SU-DHL-6 (cell line): ENCODE measurements at regions not wholly inside any gene's neighbourhood (a gene's known extent, or its start where the extent isn't known, plus 50 kb on each side); places are given as distances from the start of the nearest gene placed in this dataset.
"Not testable (repeated sequence)": the region's sequence is repeated elsewhere in the genome, so short reads cannot be mapped to it uniquely, and the experiment has no call there.

Experiments used
- H2AFZ ChIP-seq: fragments of 200-600 bp; sonication (generic); 2 replicates; pipeline ENCODE4 v1.6.1; 2014; ENCODE audit warnings: low read depth, mild to moderate bottlenecking, moderate library complexity, mixed read lengths, antibody characterized with exemption, low read length; ENCODE audit not compliant: severe bottlenecking
- H3F3A ChIP-seq: fragments of 200-600 bp; shearing (Covaris generic); 2 replicates; pipeline ENCODE4 v1.6.0; 2016; ENCODE audit warnings: antibody characterized with exemption, mild to moderate bottlenecking; ENCODE audit not compliant: insufficient read depth
- H3K27ac ChIP-seq: fragments of 200-600 bp; sonication (generic); 2 replicates; pipeline ENCODE4 v1.5.1; 2016; ENCODE audit warnings: low read depth, mild to moderate bottlenecking, low read length, moderate library complexity, mixed read lengths
- H3K27me3 ChIP-seq: fragments of 200-600 bp; sonication (generic), shearing (Covaris generic); 2 replicates; pipeline ENCODE4 v1.6.0; 2014; ENCODE audit warnings: mild to moderate bottlenecking, low read length
- H3K36me3 ChIP-seq: fragments of 200-600 bp; sonication (generic); 2 replicates; pipeline ENCODE4 v1.6.1; 2014; ENCODE audit warnings: mild to moderate bottlenecking, low read length, mixed read lengths
- H3K4me2 ChIP-seq: fragments of 300-600, 200-600 bp; shearing (Covaris generic), sonication (generic); 2 replicates; pipeline ENCODE4 v1.6.0; 2014; ENCODE audit warnings: low read length, low read depth, mild to moderate bottlenecking; ENCODE audit not compliant: poor library complexity, severe bottlenecking
- H3K4me3 ChIP-seq: fragments of 200-600 bp; sonication (generic); 2 replicates; pipeline ENCODE4 v1.5.1; 2014; ENCODE audit warnings: antibody characterized with exemption, low read length, mild to moderate bottlenecking, mixed read lengths; ENCODE audit not compliant: insufficient read depth, poor library complexity, severe bottlenecking
- H3K79me2 ChIP-seq: fragments of 200-600 bp; sonication (generic); 2 replicates; pipeline ENCODE4 v1.6.1; 2014; ENCODE audit warnings: mild to moderate bottlenecking, low read length, moderate library complexity; ENCODE audit not compliant: insufficient read depth
- H3K9ac ChIP-seq: fragments of 200-600 bp; sonication (generic); 2 replicates; pipeline ENCODE4 v1.7.0; 2014; ENCODE audit warnings: mild to moderate bottlenecking, low read length
- H3K9me2 ChIP-seq: fragments of 200-600 bp; sonication (generic); replicated peaks from 2 replicates; pipeline ENCODE4 v1.6.1; 2014; ENCODE audit warnings: low read length; ENCODE audit not compliant: insufficient read depth
- H3K9me3 ChIP-seq: fragments of 200-600 bp; sonication (generic); 2 replicates; pipeline ENCODE4 v1.6.1; 2014; ENCODE audit warnings: low read length, mixed read lengths; ENCODE audit not compliant: insufficient read depth
- H4K20me1 ChIP-seq: fragments of 200-600 bp; sonication (generic); 2 replicates; pipeline ENCODE4 v1.6.1; 2014; ENCODE audit warnings: low read depth, mild to moderate bottlenecking, antibody characterized with exemption, low read length, moderate library complexity, mixed read lengths
- EZH2phosphoT487 ChIP-seq: fragments of 200-600 bp; sonication (generic), shearing (Covaris generic); conservative IDR thresholded peaks from 2 replicates; pipeline ENCODE4 v1.6.1; 2018; ENCODE audit warnings: mild to moderate bottlenecking, antibody characterized with exemption, low read length, moderate library complexity, mixed read lengths
- TF ChIP-seq, protein P1 (sequence below): fragments of 200-600 bp; sonication (generic); IDR thresholded peaks from one replicate; pipeline ENCODE4 v1.5.1; 2017; ENCODE audit warnings: antibody characterized with exemption, mild to moderate bottlenecking, low read length, moderate library complexity; ENCODE audit not compliant: insufficient read depth, poor library complexity, severe bottlenecking

DNA sequence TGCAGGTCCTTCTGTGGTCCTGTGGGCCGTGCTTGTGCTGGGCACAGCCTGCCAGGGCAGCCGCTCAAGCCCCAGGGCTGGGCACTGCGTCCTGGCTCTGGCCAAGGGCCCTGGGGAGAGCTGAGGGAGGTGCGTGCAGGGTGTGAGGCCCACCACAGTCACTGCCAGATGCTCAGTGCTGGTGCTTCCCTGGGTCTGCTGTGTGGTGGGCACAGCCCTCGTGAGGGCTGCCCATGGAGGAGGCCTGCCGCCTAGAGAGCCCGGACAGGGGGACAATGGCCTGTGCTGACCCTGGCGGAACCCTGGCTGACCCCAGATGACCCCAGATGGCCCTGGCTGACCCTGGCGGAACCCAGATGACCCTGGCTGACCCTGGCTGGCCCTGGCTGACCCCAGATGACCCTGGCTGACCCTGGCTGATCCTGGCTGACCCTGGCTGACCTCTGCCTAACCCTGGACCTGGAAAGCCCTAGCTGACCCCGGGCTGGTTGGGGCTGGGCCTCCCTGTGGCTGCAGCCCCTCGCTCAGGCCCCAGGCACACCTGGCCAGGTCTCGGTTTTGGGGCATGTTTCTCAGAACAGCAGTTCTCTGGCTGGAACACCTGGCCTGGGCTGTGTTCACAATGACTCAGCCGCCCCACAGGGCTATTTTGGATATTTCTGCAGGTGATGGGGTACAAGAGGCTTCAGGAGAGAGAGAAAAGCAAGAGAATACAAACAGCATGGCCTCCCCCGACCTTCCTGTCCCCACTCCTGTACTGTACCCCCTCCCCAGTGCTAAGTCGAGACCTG is 55.4 kb downstream of the TMEM121 start:
- no peak for TF ChIP-seq EZH2phosphoT487
- TF ChIP-seq, protein P1, sequence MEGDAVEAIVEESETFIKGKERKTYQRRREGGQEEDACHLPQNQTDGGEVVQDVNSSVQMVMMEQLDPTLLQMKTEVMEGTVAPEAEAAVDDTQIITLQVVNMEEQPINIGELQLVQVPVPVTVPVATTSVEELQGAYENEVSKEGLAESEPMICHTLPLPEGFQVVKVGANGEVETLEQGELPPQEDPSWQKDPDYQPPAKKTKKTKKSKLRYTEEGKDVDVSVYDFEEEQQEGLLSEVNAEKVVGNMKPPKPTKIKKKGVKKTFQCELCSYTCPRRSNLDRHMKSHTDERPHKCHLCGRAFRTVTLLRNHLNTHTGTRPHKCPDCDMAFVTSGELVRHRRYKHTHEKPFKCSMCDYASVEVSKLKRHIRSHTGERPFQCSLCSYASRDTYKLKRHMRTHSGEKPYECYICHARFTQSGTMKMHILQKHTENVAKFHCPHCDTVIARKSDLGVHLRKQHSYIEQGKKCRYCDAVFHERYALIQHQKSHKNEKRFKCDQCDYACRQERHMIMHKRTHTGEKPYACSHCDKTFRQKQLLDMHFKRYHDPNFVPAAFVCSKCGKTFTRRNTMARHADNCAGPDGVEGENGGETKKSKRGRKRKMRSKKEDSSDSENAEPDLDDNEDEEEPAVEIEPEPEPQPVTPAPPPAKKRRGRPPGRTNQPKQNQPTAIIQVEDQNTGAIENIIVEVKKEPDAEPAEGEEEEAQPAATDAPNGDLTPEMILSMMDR, result no peak
- peak overlapping the region; percentile 16 for H3K4me2 ChIP-seq

DNA sequence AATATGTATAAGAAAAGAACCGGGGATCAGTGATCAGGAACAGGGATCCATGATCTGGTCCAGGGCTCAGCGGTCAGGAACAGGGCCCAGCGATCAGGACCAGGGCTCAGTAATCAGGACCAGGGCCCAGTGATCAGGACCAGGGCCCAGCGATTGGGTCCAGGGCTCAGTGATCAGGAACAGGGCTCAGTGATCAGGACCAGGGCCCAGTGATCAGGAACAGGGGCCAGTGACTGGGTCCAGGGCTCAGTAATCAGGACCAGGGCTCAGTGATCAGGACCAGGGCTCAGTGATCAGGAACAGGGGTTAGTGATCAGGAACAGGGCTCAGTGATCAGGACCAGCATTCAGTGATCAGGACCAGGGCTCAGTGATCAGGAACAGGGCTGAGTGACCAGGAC is 56.3 kb downstream of the TMEM121 start:
- Histone ChIP-seq H2AFZ (no peak overlapping the region), H3K79me2 (no peaks in the 10 kb centered on the region), H3K27ac (peak overlapping the region; percentile 99), H3F3A (peaks cover 24% of the 10 kb centered on the region), H3K27me3 (no peaks in the 10 kb centered on the region), H3K4me2 (peak overlapping the region; percentile 16), H3K4me3 (no peak overlapping the region), H3K9me2 (no peaks in the 10 kb centered on the region), H4K20me1 (no peaks in the 10 kb centered on the region), H3K9ac (peak overlapping the region; percentile 60), H3K9me3 (no peaks in the 10 kb centered on the region), H3K36me3 (no peaks in the 10 kb centered on the region)
- TF ChIP-seq, protein P1, result no peak
- no peak for TF ChIP-seq EZH2phosphoT487

More for the DNA sequence above, 55.4 kb downstream of the TMEM121 start:
- Histone ChIP-seq H3K9me2 (no peaks in the 10 kb centered on the region), H4K20me1 (no peaks in the 10 kb centered on the region), H2AFZ (no peak overlapping the region), H3K79me2 (no peaks in the 10 kb centered on the region), H3K9me3 (no peaks in the 10 kb centered on the region), H3K27ac (peak overlapping the region; percentile 99), H3K9ac (peak overlapping the region; percentile 60), H3K4me3 (no peak overlapping the region), H3K27me3 (no peaks in the 10 kb centered on the region), H3F3A (peaks cover 31% of the 10 kb centered on the region), H3K36me3 (no peaks in the 10 kb centered on the region)

DNA sequence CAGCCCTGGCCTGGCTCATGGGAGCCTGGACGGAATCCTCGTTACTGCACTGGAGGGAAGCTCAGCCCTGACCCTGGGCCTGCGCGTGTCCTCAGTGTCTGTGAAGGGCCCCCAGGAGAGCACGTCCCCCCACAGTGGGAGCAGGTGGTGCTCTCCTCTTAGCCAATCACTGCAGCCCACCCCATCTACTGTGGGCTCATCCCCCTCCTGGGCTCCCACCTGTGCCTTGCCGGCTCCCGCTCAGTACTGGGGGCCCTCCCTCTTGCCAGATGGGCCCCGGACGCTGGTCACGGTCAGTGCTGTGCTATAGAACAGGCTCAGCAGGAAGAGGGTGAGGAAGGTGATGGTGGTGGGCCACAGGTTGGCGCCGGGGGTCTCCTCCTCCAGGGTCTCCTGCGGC is 57.5 kb downstream of the TMEM121 start:
- H3K79me2 ChIP-seq, H2AFZ ChIP-seq, H3K27me3 ChIP-seq, H4K20me1 ChIP-seq, H3K4me3 ChIP-seq, H3K9me3 ChIP-seq, H3K36me3 ChIP-seq, H3K9me2 ChIP-seq: not testable (repeated sequence)
- H3F3A ChIP-seq, result peaks cover 16% of the 10 kb centered on the region
- H3K27ac ChIP-seq, result peak overlapping the region; percentile 99
- peak overlapping the region; percentile 65 for H3K9ac ChIP-seq
- H3K4me2 ChIP-seq, result peak overlapping the region; percentile 55

DNA sequence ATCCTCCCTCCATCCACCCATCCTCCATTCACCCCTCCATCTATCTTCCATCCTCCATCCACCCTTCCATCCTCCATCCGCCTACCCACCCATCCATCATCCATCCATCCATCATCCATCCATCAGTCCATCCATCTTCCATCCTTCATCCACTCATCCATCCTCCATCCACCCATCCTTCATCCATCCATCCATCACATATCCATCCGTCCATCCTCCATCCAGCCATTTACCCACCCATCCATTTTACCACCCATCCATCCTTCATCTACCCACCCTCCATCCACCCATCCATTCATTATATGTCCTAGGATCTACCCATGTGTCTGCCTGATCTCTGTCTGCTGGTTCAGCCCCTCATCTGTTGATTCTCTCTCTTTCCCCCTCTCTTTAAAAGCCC is 58.9 kb downstream of the TMEM121 start:
- H3K4me2 ChIP-seq, result peak overlapping the region; percentile 50
- peak overlapping the region; percentile 93 for H3K27ac ChIP-seq

DNA sequence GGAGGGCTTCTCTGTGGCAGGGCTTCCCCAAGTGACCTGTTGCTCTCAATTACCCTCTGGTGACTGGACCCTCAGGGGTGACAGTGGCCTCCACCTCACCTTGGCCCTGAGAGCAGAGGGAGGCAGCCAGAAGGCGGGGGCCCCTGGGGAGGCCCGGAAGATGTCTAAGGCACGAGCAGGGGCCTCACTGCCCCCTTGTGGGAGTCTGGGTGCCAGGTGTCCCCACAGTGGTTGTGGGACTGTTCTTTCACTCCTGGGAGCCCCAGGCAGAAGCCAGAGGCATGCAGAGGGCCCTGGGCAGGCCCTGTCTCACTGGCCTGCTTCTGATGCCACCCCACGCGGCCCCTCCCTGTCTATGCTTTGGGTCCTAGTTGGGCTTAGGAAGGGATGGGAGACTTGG is 59.3 kb downstream of the TMEM121 start:
- not testable (repeated sequence) for H3K4me3 ChIP-seq, H3K79me2 ChIP-seq, H4K20me1 ChIP-seq, H3K36me3 ChIP-seq, H3K9me3 ChIP-seq, H3K27me3 ChIP-seq, H2AFZ ChIP-seq, H3K9me2 ChIP-seq
- peak overlapping the region; percentile 93 for H3K27ac ChIP-seq
- peak overlapping the region; percentile 50 for H3K4me2 ChIP-seq
- peaks cover 13% of the 10 kb centered on the region for H3F3A ChIP-seq
- H3K9ac ChIP-seq, result peak overlapping the region; percentile 62

More for the DNA sequence above, 58.9 kb downstream of the TMEM121 start:
- not testable (repeated sequence) for H3K9me3 ChIP-seq, H4K20me1 ChIP-seq, H3K79me2 ChIP-seq, H3K27me3 ChIP-seq, H2AFZ ChIP-seq, H3K4me3 ChIP-seq, H3K36me3 ChIP-seq, H3K9me2 ChIP-seq
- H3K9ac ChIP-seq, result peak overlapping the region; percentile 62
- H3F3A ChIP-seq, result peaks cover 16% of the 10 kb centered on the region

DNA sequence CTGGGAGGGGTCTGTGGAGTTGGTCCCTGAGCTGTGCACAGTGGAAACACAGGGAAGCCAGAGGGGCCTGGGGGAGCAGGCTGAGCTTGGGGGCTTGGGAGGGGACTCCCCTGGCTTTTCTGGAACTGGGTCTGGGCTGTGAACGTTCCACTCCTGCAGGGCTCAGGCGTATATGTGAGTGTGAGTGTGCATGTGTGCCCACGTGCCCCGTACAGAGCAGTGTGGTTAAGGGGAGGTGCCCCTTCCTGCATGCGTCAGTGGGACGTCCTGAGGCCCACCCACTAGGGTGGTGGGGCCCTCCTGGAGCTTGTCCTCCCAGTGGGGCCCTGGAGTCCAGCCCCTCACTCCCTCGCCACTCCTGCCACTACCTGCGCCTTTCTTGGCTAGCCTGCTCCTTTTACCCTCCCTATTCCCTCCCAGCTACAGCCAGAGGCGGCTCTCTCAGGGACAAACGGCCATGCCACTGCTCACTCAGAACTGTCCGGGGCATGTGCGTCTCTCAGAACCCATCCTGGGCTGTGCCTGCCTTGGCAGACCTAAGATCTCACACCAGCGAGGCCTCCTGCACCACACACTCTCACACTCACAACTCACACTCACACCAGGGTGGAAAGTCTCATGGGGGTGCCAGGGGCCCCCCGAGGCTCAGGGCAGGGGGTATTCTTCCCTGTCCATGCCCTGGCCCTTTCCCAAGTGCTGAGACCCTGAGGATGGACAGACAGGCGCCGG is 59.9 kb downstream of the TMEM121 start:
- H3K4me3 ChIP-seq, H3K27me3 ChIP-seq, H3K36me3 ChIP-seq, H4K20me1 ChIP-seq, H3F3A ChIP-seq, H2AFZ ChIP-seq, H3K9me2 ChIP-seq, H3K9me3 ChIP-seq, H3K79me2 ChIP-seq: not testable (repeated sequence)
- Histone ChIP-seq H3K27ac (peak overlapping the region; percentile 93), H3K4me2 (peak overlapping the region; percentile 30), H3K9ac (peak overlapping the region; percentile 62)
